ENCODE measurements at regions not wholly inside any gene's neighbourhood (a gene's known extent, or its start where the extent isn't known, plus 50 kb on each side); places are given as distances from the start of the nearest gene placed in this dataset.
A peak's percentile ranks its signal among the peaks of the same experiment; 100 is the strongest.

- Histone ChIP-seq H3K27ac (no peak overlapping the region), H3K36me3 (no peaks in the 10 kb centered on the region), H3K4me1 (ENCODE audit: control insufficient read depth in 1 of 2, low read depth in 2 of 2) (peaks cover 7 to 13% of the 10 kb centered on the region in 2 donors), H3K27me3 (replicated peaks; ENCODE audit: insufficient read depth) (no peaks in the 10 kb centered on the region), H3K9me3 (no peaks in the 10 kb centered on the region), H3K4me3 (no peak overlapping the region)
- TF ChIP-seq CTCF (IDR thresholded peaks at IDR 0.05), result no peak
- DNase-seq (ENCODE audit: low spot score) (no peak), ATAC-seq (ENCODE audit: insufficient number of reproducible peaks, low FRiP score, low read depth) (no peak)
Observed at GRCh38 chr9:105059252-105059651, 131.3 kb upstream of the ABCA1 start.

DNA sequence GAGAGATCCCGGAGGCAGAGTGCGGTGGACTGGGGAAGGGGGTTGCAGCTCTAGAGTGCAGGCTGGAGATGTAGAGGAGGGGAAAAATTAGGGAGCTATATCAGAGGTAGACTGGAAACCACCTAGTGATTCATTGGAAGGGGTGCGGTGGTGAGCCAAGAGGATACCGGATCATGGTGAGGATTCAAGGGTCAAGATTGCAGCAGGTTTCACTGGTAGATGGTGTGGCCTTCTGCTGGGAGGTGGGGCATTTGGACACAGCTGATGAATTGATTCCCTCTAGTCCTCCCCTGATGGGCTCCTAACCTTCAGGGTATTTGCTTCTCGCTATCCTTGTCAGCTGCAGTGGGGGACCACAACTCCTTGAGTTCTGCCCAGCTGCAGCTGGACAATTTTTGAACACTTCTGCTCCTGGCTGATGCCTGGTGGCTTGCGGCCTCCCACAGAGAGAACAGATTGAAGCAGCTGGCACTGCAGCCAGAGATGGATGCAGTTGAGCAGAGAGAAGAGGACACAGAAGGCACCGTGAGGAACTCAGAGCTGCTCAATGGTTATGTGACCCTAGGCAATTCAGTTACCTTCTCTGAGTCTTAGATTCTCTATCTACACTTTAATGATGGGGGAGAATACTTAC, 134.4 kb upstream of the ABCA1 start:
- Histone ChIP-seq H3K9me3 (no peaks in the 10 kb centered on the region), H3K4me3 (no peak overlapping the region)
- no peak for TF ChIP-seq CTCF (IDR thresholded peaks at IDR 0.05)

DNA sequence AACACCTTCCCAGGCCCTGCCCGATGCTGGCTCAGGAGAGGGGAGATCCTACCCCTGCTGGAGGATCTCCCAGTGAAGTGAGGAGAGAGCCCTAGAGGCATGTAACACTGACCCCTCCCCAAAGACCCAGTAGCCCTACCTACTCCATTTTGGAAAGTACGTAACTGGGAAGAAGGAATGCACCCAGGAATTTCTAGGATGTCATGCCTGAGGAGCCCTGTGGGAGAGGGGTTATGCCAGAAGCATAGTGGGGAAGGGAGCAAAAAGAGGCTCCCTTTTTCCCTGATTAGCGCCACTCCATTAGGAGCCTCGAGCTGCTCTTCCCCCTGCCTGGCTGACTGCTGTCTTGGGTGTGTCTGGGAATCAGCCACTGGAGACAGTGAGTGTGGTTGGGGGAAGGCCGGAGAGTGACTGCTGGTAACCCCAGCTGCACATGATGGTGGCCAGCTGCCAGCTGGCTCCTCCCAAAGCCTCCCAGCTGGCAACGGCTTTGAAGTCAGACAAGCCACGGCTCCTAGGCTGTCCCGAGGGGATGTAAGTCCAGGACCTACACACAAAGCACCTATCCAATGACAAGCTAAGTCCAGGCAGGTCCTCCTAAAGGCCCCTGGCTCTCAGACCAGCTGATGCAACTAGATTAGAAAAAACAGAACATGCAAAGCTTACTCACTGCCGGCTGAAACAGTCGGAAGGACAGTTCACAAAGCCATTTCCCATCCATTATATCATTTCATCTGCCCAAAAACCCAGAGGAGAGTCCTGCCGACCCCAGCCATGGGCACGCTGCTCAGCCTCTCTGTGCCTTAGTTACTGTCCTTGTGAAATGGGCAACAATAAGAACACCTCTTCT, 136.5 kb upstream of the ABCA1 start:
- H3K4me3 ChIP-seq, result peak overlapping the region; percentile 7
- DNase-seq (ENCODE audit: low spot score) (peak; percentile 50), ATAC-seq (ENCODE audit: insufficient number of reproducible peaks, low FRiP score, low read depth) (peak; percentile 59)
- peaks cover 11 to 29% of the 10 kb centered on the region in 2 donors for H3K4me1 ChIP-seq (ENCODE audit: control insufficient read depth in 1 of 2, low read depth in 2 of 2)
- no peaks in the 10 kb centered on the region for H3K36me3 ChIP-seq
- peak overlapping the region; percentile 82 to 86 for H3K27ac ChIP-seq
- H3K9me3 ChIP-seq, result peaks cover 4% of the 10 kb centered on the region
- TF ChIP-seq CTCF (IDR thresholded peaks at IDR 0.05), result no peak
- no peaks in the 10 kb centered on the region for H3K27me3 ChIP-seq (replicated peaks; ENCODE audit: insufficient read depth)

More for the DNA sequence above, 134.4 kb upstream of the ABCA1 start:
- H3K36me3 ChIP-seq, result no peaks in the 10 kb centered on the region
- ATAC-seq (ENCODE audit: insufficient number of reproducible peaks, low FRiP score, low read depth) (no peak), DNase-seq (ENCODE audit: low spot score) (no peak)
- no peaks in the 10 kb centered on the region for H3K27me3 ChIP-seq (replicated peaks; ENCODE audit: insufficient read depth)
- peaks cover 11 to 29% of the 10 kb centered on the region in 2 donors for H3K4me1 ChIP-seq (ENCODE audit: control insufficient read depth in 1 of 2, low read depth in 2 of 2)
- no peak overlapping the region for H3K27ac ChIP-seq

GRCh38 chr9:105065098-105066088, 137.4 kb upstream of the ABCA1 start:
- ATAC-seq (ENCODE audit: insufficient number of reproducible peaks, low FRiP score, low read depth), result no peak
- Histone ChIP-seq H3K4me1 (ENCODE audit: control insufficient read depth in 1 of 2, low read depth in 2 of 2) (peaks cover 11 to 29% of the 10 kb centered on the region in 2 donors), H3K4me3 (no peak overlapping the region), H3K27ac (peak overlapping the region; percentile 82 to 86), H3K27me3 (replicated peaks; ENCODE audit: insufficient read depth) (no peaks in the 10 kb centered on the region), H3K9me3 (peaks cover 4% of the 10 kb centered on the region), H3K36me3 (no peaks in the 10 kb centered on the region)
- no peak for DNase-seq (ENCODE audit: low spot score)
- TF ChIP-seq CTCF (IDR thresholded peaks at IDR 0.05), result no peak
